PFSK-1 (cell line): ENCODE measurements at regions not wholly inside any gene's neighbourhood (a gene's known extent, or its start where the extent isn't known, plus 50 kb on each side); places are given as distances from the start of the nearest gene placed in this dataset.

ENCODE experiments used
- FOXP2 ChIP-seq: optimal IDR thresholded peaks from 2 replicates; pipeline ENCODE3; 2011; ENCODE audit warnings: borderline replicate concordance, control low read depth, inconsistent platforms; ENCODE audit not compliant: insufficient read depth; ENCODE audit errors: extremely low read length, extremely low read depth
- POLR2AphosphoS5 ChIP-seq: IDR thresholded peaks from 2 replicates; pipeline ENCODE4 v1.6.1; 2012; ENCODE audit warnings: low read depth, mild to moderate bottlenecking, control low read depth, low read length, moderate library complexity
- REST ChIP-seq, 2 experiments: IDR thresholded peaks; 2 replicates each; pipeline versions ENCODE4 v1.6.1 to v1.8.0; 2011 to 2012; ENCODE audit warnings: low read depth in 2 of 2, low read length in 2 of 2, control low read depth in 1 of 2, inconsistent platforms in 1 of 2, mild to moderate bottlenecking in 1 of 2, moderate library complexity in 1 of 2; ENCODE audit not compliant: insufficient read depth in 1 of 2
- SIN3A ChIP-seq: IDR thresholded peaks from 2 replicates; pipeline ENCODE4 v1.6.1; 2012; ENCODE audit warnings: mild to moderate bottlenecking, low read length, moderate library complexity, borderline replicate concordance; ENCODE audit not compliant: insufficient read depth
- TAF1 ChIP-seq: IDR thresholded peaks from 2 replicates; pipeline ENCODE4 v1.6.1; 2012; ENCODE audit warnings: low read length, control low read depth, borderline replicate concordance; ENCODE audit not compliant: insufficient read depth

- TF ChIP-seq TAF1: no peak
- no peak for TF ChIP-seq SIN3A
- TF ChIP-seq POLR2AphosphoS5: no peak
- TF ChIP-seq REST (IDR thresholded peaks at IDR 0.05; ENCODE audit: insufficient read depth in 1 of 2, low read depth in 2 of 2, low read length in 2 of 2): no peak
- no peak for TF ChIP-seq FOXP2
Measured at GRCh38 chr2:217340899-217341298, 481.0 kb upstream of the TNP1 start.
